ENCODE measurements at regions not wholly inside any gene's neighbourhood (a gene's known extent, or its start where the extent isn't known, plus 50 kb on each side); places are given as distances from the start of the nearest gene placed in this dataset.

DNA sequence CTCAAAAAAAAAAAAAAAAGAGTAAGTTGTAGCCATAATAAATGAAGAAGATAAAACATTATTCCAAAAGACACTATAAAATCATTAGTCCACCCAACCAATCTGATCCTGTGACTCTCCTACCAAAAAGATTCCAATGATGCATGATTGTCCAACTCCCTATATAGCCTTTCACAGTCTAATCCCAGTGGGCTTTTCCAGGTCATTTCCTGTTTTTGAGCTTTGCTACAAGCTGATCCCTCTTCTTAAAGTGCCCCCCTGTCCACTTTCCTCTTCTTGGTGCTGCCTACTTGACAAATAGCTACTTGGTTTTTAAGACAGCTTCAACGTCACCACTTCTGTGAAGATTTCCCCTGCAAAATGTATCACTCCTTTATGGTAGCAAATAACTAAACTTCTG lies 88.4 kb downstream of the SEMA4F start:
- Histone ChIP-seq H3K9ac (no peak overlapping the region), H2AFZ (ENCODE audit: low read depth) (no peak overlapping the region), H3K27ac (ENCODE audit: low read depth in 2 of 2, low read length in 1 of 2) (no peak overlapping the region), H3K36me3 (replicated peaks in 1 of 2; ENCODE audit: control insufficient read depth in 1 of 2, insufficient read depth in 2 of 2, low read length in 1 of 2) (no peaks in the 10 kb centered on the region), H3K9me3 (no peaks in the 10 kb centered on the region), H3K4me1 (ENCODE audit: control insufficient read depth in 1 of 2, insufficient read depth in 2 of 2, low read depth in 1 of 2, low read length in 1 of 2) (peaks cover 25 to 30% of the 10 kb centered on the region in 2 experiments), H3K79me2 (ENCODE audit: insufficient read depth) (no peaks in the 10 kb centered on the region), H3F3A (replicated peaks; ENCODE audit: insufficient read depth) (peaks cover 10% of the 10 kb centered on the region), H3K4me2 (no peak overlapping the region), H4K20me1 (ENCODE audit: insufficient read depth) (no peaks in the 10 kb centered on the region), H3K4me3 (ENCODE audit: low read depth in 2 of 2, low read length in 1 of 2) (no peak overlapping the region), H3K9me2 (no peaks in the 10 kb centered on the region), H3K27me3 (ENCODE audit: insufficient read depth) (no peaks in the 10 kb centered on the region)
- CTCF ChIA-PET, result interaction anchor here (1.2 kb wide), 1 partner anchor 94 kb away, joined by 3 read pairs; no protein-coding TSS in a partner anchor
- POLR2A ChIA-PET, result no interaction called here
- no peak for DNase-seq
- 87% methylated on average over 1 of the region's 1 CpG for WGBS (ENCODE audit: low lambda C conversion rate)
- TF ChIP-seq RCOR1 (IDR thresholded peaks at IDR 0.05; ENCODE audit: low read length) (no peak), FOSL2 (IDR thresholded peaks at IDR 0.05; ENCODE audit: borderline replicate concordance, low read depth) (no peak), TEAD4 (IDR thresholded peaks at IDR 0.05; ENCODE audit: borderline replicate concordance, insufficient read depth) (no peak), EP300 (IDR thresholded peaks at IDR 0.05; ENCODE audit: borderline replicate concordance in 1 of 2, low read depth in 1 of 2, low read length in 1 of 2) (no peak), RFX5 (IDR thresholded peaks at IDR 0.05; ENCODE audit: low read length) (no peak), RAD21 (IDR thresholded peaks at IDR 0.05; ENCODE audit: low read length) (no peak), MAX (IDR thresholded peaks at IDR 0.05; ENCODE audit: low read depth) (no peak), SIN3A (IDR thresholded peaks at IDR 0.05; ENCODE audit: borderline replicate concordance, low read depth, low read length) (no peak)
- TF ChIP-seq, protein P1, sequence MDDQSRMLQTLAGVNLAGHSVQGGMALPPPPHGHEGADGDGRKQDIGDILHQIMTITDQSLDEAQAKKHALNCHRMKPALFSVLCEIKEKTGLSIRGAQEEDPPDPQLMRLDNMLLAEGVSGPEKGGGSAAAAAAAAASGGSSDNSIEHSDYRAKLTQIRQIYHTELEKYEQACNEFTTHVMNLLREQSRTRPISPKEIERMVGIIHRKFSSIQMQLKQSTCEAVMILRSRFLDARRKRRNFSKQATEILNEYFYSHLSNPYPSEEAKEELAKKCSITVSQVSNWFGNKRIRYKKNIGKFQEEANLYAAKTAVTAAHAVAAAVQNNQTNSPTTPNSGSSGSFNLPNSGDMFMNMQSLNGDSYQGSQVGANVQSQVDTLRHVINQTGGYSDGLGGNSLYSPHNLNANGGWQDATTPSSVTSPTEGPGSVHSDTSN (IDR thresholded peaks at IDR 0.05), result no peak

GRCh38 chr2:74743039-74743438 lies 89.0 kb downstream of the SEMA4F start:
- Histone ChIP-seq H3K27me3 (ENCODE audit: insufficient read depth) (no peaks in the 10 kb centered on the region), H3K36me3 (replicated peaks in 1 of 2; ENCODE audit: control insufficient read depth in 1 of 2, insufficient read depth in 2 of 2, low read length in 1 of 2) (no peaks in the 10 kb centered on the region), H2AFZ (ENCODE audit: low read depth) (no peak overlapping the region), H3K4me1 (ENCODE audit: control insufficient read depth in 1 of 2, insufficient read depth in 2 of 2, low read depth in 1 of 2, low read length in 1 of 2) (peaks cover 25 to 30% of the 10 kb centered on the region in 2 experiments), H3K27ac (ENCODE audit: low read depth in 2 of 2, low read length in 1 of 2) (no peak overlapping the region), H4K20me1 (ENCODE audit: insufficient read depth) (no peaks in the 10 kb centered on the region), H3K9ac (no peak overlapping the region), H3K9me3 (no peaks in the 10 kb centered on the region), H3K4me2 (no peak overlapping the region), H3K4me3 (ENCODE audit: low read depth in 2 of 2, low read length in 1 of 2) (no peak overlapping the region), H3F3A (replicated peaks; ENCODE audit: insufficient read depth) (peaks cover 10% of the 10 kb centered on the region), H3K9me2 (no peaks in the 10 kb centered on the region), H3K79me2 (ENCODE audit: insufficient read depth) (no peaks in the 10 kb centered on the region)
- POLR2A ChIA-PET, result no interaction called here
- CTCF ChIA-PET, result interaction anchor here (0.6 to 1.2 kb wide), 2 partner anchors 11 to 94 kb away, joined by 3 read pairs; no protein-coding TSS in a partner anchor
- WGBS (ENCODE audit: low lambda C conversion rate), result 67% methylated on average over 5 of the region's 5 CpGs
- no peak for DNase-seq
- no peak for TF ChIP-seq FOXJ3 (CRISPR knock-in tag; IDR thresholded peaks at IDR 0.05)
- no peak for TF ChIP-seq TEAD4 (IDR thresholded peaks at IDR 0.05; ENCODE audit: borderline replicate concordance, insufficient read depth)
- no peak for TF ChIP-seq CHD2 (IDR thresholded peaks at IDR 0.05; ENCODE audit: low read length, partially characterized antibody)
- TF ChIP-seq SIN3A (IDR thresholded peaks at IDR 0.05; ENCODE audit: borderline replicate concordance, low read depth, low read length), result no peak
- no peak for TF ChIP-seq RCOR1 (IDR thresholded peaks at IDR 0.05; ENCODE audit: low read length)
- no peak for TF ChIP-seq TAF1 (IDR thresholded peaks at IDR 0.05; ENCODE audit: borderline replicate concordance, low read depth, low read length)
- no peak for TF ChIP-seq RXRA (IDR thresholded peaks at IDR 0.05; ENCODE audit: borderline replicate concordance, low read depth)
- no peak for TF ChIP-seq MXI1 (IDR thresholded peaks at IDR 0.05; ENCODE audit: low read depth, low read length)
- TF ChIP-seq, protein P2, sequence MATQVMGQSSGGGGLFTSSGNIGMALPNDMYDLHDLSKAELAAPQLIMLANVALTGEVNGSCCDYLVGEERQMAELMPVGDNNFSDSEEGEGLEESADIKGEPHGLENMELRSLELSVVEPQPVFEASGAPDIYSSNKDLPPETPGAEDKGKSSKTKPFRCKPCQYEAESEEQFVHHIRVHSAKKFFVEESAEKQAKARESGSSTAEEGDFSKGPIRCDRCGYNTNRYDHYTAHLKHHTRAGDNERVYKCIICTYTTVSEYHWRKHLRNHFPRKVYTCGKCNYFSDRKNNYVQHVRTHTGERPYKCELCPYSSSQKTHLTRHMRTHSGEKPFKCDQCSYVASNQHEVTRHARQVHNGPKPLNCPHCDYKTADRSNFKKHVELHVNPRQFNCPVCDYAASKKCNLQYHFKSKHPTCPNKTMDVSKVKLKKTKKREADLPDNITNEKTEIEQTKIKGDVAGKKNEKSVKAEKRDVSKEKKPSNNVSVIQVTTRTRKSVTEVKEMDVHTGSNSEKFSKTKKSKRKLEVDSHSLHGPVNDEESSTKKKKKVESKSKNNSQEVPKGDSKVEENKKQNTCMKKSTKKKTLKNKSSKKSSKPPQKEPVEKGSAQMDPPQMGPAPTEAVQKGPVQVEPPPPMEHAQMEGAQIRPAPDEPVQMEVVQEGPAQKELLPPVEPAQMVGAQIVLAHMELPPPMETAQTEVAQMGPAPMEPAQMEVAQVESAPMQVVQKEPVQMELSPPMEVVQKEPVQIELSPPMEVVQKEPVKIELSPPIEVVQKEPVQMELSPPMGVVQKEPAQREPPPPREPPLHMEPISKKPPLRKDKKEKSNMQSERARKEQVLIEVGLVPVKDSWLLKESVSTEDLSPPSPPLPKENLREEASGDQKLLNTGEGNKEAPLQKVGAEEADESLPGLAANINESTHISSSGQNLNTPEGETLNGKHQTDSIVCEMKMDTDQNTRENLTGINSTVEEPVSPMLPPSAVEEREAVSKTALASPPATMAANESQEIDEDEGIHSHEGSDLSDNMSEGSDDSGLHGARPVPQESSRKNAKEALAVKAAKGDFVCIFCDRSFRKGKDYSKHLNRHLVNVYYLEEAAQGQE (IDR thresholded peaks at IDR 0.05; ENCODE audit: low read depth, low read length), result no peak
- TF ChIP-seq TCF12 (IDR thresholded peaks at IDR 0.05), result no peak
- no peak for TF ChIP-seq NRF1 (IDR thresholded peaks at IDR 0.05; ENCODE audit: low read depth, low read length)
- no peak for TF ChIP-seq USF2 (IDR thresholded peaks at IDR 0.05; ENCODE audit: borderline replicate concordance, low read depth, low read length)
- no peak for TF ChIP-seq EZH2phosphoT487 (IDR thresholded peaks at IDR 0.05; ENCODE audit: borderline replicate concordance, low read depth)
- TF ChIP-seq RFX5 (IDR thresholded peaks at IDR 0.05; ENCODE audit: low read length), result no peak
- no peak for TF ChIP-seq FOXM1 (IDR thresholded peaks at IDR 0.05; ENCODE audit: low read depth)
- no peak for TF ChIP-seq MAX (IDR thresholded peaks at IDR 0.05; ENCODE audit: low read depth)
- TF ChIP-seq MEF2A (IDR thresholded peaks at IDR 0.05; ENCODE audit: borderline replicate concordance, low read depth), result no peak

All from SK-N-SH (cell line).